ENCODE measurements at regions not wholly inside any gene's neighbourhood (a gene's known extent, or its start where the extent isn't known, plus 50 kb on each side); places are given as distances from the start of the nearest gene placed in this dataset.

- no peak for TF ChIP-seq CTCF (IDR thresholded peaks at IDR 0.05 in 2 of 3, conservative IDR thresholded peaks at IDR 0.05 in 1 of 3; ENCODE audit: borderline replicate concordance in 1 of 3, insufficient read depth in 1 of 3, low read depth in 2 of 3, low read length in 2 of 3)
Observed at GRCh38 chr5:84606784-84607183, 222.1 kb upstream of the EDIL3 start (continued).

GRCh38 chr5:84605241-84605640 lies 220.6 kb upstream of the EDIL3 start:
- ChIA-PET RAD21 (ENCODE audit: low non-redundant PET in 1 of 2, low total read pairs in 2 of 2, uncharacterized antibody in 2 of 2, unreplicated experiment in 2 of 2) (no interaction called here), CTCF (no interaction called here), POLR2A (no interaction called here)
- Histone ChIP-seq H2AFZ (ENCODE audit: low read depth, low read length, poor library complexity, severe bottlenecking) (no peak overlapping the region), H3K4me2 (ENCODE audit: low read length) (no peak overlapping the region), H3K9me3 (ENCODE audit: control insufficient read depth in 1 of 2, insufficient read depth in 1 of 2, low read depth in 1 of 2, low read length in 2 of 2) (no peaks in the 10 kb centered on the region), H3K9ac (ENCODE audit: low read length) (no peak overlapping the region), H4K20me1 (ENCODE audit: insufficient read depth) (no peaks in the 10 kb centered on the region), H3K36me3 (ENCODE audit: control insufficient read depth in 1 of 2, insufficient read depth in 2 of 2, low read length in 2 of 2) (no peaks in the 10 kb centered on the region), H3K79me2 (ENCODE audit: insufficient read depth, low read length) (no peaks in the 10 kb centered on the region), H3K4me1 (ENCODE audit: control insufficient read depth in 1 of 2, insufficient read depth in 2 of 2, low read length in 2 of 2) (no peaks in the 10 kb centered on the region), H3K27me3 (ENCODE audit: insufficient read depth, low read length) (no peaks in the 10 kb centered on the region), H3K27ac (ENCODE audit: low read depth, low read length) (no peak overlapping the region), H3K4me3 (replicated peaks in 1 of 2; ENCODE audit: low read depth in 1 of 2, low read length in 2 of 2) (no peak overlapping the region), H3K9me2 (ENCODE audit: insufficient read depth) (no peaks in the 10 kb centered on the region)
- no TSS peak for BruUV-seq (replicated peaks)
- ATAC-seq: no peak
- intact Hi-C loops (cut with micrococcal nuclease): no loop called here
- TF ChIP-seq EZH2phosphoT487 (IDR thresholded peaks at IDR 0.05; ENCODE audit: borderline replicate concordance): no peak
- TF ChIP-seq ZNF274 (IDR thresholded peaks at IDR 0.05; ENCODE audit: low read depth, low read length): no peak
- TF ChIP-seq ZBTB33 (IDR thresholded peaks at IDR 0.05; ENCODE audit: extremely low read depth, insufficient replicate concordance, low read length): no peak
- no peak for TF ChIP-seq MAX (IDR thresholded peaks at IDR 0.05)
- TF ChIP-seq CTCF (IDR thresholded peaks at IDR 0.05 in 2 of 3, conservative IDR thresholded peaks at IDR 0.05 in 1 of 3; ENCODE audit: borderline replicate concordance in 1 of 3, insufficient read depth in 1 of 3, low read depth in 2 of 3, low read length in 2 of 3): no peak
- no peak for TF ChIP-seq POLR2AphosphoS5 (IDR thresholded peaks at IDR 0.05; ENCODE audit: low read depth, low read length)
- TF ChIP-seq REST (IDR thresholded peaks at IDR 0.05; ENCODE audit: low read depth): no peak
- no peak for TF ChIP-seq CBX3 (IDR thresholded peaks at IDR 0.05; ENCODE audit: low read depth)
- no peak for TF ChIP-seq ELF1 (IDR thresholded peaks at IDR 0.05; ENCODE audit: borderline replicate concordance, low read depth)
- no peak for TF ChIP-seq SP1 (IDR thresholded peaks at IDR 0.05; ENCODE audit: low read depth)
- TF ChIP-seq POLR2A (IDR thresholded peaks at IDR 0.05; ENCODE audit: borderline replicate concordance, extremely low read depth, insufficient read depth, insufficient read length): no peak
- TF ChIP-seq RAD21 (IDR thresholded peaks at IDR 0.05; ENCODE audit: low read depth): no peak
- TF ChIP-seq TCF7L2 (IDR thresholded peaks at IDR 0.05; ENCODE audit: borderline replicate concordance, extremely low read depth, insufficient read depth, insufficient read length): no peak
- no peak for TF ChIP-seq SIN3A (IDR thresholded peaks at IDR 0.05; ENCODE audit: low read depth)
- TF ChIP-seq ZFX (IDR thresholded peaks at IDR 0.05): no peak
- no peak for DNase-seq (ENCODE audit: low read depth, low spot score)

All from HCT116 (cell line).